Sciatic nerve (tissue), 2 donors: ENCODE measurements at regions not wholly inside any gene's neighbourhood (a gene's known extent, or its start where the extent isn't known, plus 50 kb on each side); places are given as distances from the start of the nearest gene placed in this dataset.

Source experiments
- ATAC-seq: fragments of 200-7000 bp; cut with Tn5 transposase; one replicate; pipeline ENCODE4 v1.9.1; 2020; ENCODE audit warnings: mild to moderate bottlenecking, moderate library complexity
- DNase-seq: peaks from one replicate; pipeline ENCODE4 v3.0.0-alpha.2; 2020; ENCODE audit warnings: low spot score
- intact Hi-C: fragments of 100-400 bp; cut with DNase I; formaldehyde crosslinking; loops from one replicate; pipeline ENCODE4 v1.14.2; 2022
- donor health status: DM: no; HTN: no; CAD: no.
- donor health status: DM: no; HTN: no; CAD: no.

DNA sequence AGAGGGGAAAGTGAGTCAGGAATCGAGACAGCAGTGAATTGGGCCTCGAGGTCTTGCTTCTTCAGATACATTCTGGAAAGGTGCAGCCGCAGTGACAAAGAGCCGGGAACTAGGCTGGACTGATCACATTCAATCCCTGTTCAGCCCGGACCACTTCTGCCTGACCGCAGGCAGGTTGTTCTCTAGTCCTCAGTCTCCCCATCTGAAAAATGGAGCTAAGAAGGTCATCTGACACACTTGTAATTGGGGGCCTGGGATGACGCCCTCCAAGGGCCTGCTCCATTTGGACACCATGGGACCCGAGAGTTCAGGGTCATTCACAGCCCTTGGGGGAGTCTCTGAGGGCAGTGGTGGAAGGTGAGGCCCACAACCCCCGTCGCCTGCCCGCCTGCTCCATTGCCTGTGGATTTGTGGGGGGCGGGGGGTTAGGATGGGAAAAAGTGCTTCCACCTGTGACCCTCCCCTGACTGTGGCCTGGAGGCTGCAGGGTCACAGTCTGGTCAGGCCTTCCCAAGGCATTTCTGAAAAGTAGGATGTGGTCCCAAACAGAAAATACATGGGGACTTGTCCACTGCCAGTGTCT, 87.9 kb upstream of the CSF3R start:
- ATAC-seq: no peak
- DNase-seq: no peak
- intact Hi-C loops: loop anchor here (10.0 kb wide), 1 partner anchor 864 kb away; no protein-coding TSS in a partner anchor

DNA sequence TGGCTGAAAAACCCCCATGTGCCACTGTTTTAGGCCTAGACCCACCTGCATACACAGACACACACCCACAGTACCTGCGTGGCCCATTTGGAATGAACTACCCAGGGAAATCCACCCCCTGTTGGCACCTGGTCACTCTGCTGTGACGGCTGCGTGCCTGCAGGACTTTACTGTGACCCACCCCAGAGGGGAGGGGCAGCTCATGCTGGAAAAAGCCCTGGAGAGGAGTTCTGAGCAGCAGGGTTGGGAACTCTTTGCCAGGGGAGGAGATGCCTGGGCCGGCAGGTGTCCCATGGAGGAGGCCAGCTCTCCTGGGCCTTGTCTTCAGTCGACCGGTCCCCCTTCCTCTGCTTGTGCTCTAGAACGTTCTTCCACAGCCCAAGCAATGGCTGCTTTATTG, 87.3 kb upstream of the CSF3R start:
- intact Hi-C loops: loop anchor here (10.0 kb wide), 1 partner anchor 865 kb away; no protein-coding TSS in a partner anchor
- DNase-seq: no peak
- ATAC-seq: no peak

DNA sequence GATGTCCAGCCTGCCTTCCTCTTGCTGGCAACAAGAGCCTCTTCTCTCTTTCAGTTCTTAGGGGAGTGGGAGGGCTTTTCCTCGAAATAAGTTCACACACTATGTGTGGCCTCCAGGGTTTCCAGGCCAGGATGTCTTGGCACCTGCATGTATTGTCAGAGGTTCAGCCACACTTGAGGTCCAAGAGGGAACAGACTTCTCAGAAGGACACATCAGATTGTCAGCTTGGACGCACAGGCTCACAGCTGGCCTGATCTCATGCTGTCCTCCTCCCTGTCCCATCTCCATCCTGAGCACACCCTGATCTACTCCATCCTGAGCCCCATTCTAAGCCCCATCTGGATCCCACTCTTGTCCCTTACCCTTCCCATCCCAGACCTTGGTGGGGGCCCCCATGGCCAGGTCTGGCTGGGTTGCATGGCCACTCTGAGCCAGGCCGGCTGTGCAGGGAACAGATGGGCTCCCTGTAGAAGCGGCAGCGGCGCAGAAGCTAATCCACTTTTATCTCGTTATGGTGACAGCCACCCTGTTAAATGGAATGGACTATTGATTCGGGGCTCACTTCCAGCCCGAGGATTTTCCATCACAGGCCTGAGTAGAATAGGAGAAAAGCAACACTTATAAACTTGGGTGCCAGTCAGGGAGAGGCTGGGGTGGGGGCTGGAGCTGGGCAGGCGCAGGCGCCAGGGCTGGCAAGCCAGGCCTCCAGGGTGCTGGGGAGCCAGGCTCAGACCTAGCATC, 85.1 kb upstream of the CSF3R start:
- intact Hi-C loops: no loop called here
- no peak for ATAC-seq
- DNase-seq: no peak

DNA sequence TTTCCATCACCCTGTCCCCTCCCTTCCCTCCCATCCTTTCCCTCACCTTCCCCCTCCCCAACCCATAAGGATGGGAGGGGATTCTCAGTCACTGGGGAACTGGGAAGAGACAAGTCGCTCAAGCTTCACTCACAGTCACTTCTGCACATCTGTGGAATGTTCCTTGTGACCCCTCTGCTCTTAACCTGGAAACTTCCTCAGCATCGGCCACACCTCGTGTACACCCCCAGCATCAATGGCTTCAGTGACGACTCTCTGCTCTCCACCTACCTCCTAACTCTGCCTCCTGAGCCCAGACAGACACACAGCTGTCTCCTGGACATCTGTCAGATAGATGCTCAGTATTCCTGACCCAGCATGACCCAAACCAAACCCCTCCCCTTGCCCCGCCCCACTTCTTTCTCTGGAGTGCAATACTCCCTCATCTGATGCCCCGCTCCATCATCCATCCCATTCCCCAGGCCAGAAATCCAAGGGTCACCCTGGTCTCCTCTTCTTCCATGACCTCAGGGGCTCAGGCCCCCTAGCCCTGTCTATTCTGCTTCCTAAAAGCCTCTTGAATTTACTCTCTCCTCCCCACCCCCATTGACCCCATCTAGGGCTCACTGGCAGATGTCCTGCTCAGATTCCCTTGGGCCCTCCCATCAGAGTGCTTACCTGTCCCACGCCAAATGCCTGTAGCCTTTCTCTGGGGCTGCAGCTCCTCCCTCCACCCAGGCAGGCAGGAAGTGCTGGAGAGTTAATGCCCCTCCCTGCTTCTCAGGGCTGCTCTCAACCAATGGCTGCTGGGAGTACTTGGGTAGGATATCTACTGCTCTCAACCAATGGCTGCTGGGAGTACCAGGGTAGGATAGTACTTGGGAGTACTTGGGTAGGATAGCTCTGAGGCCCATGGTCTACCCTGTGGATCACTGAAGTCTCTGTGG, 83.1 kb upstream of the CSF3R start:
- ATAC-seq: no peak
- intact Hi-C loops: no loop called here
- DNase-seq: peak; percentile 45

DNA sequence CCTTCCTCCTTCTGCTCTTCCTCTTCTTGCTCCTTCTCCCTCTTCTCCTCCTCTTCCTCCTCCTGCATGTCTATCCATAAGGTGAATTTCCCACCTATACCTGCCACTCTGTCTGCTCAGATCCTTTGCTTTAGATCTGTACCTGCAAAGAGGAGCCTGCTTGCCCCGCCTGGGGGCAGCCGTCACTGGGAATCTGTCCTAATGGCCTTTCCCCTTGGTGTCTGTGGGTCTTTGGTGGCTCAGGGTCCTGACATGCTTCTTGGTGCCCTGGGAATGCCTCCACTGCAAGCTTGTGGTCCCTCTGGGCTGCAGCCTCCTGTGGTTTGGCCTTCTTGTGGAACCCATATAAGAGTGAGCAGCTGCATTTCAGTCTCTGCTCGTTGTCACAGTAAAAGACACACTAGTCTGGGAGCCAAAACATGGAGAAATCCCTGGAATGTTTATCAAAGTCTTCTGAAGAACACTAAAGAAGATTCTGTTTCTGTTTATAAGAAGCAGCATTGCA, 79.5 kb upstream of the CSF3R start:
- ATAC-seq: no peak
- intact Hi-C loops: no loop called here
- DNase-seq: peak; percentile 13

DNA sequence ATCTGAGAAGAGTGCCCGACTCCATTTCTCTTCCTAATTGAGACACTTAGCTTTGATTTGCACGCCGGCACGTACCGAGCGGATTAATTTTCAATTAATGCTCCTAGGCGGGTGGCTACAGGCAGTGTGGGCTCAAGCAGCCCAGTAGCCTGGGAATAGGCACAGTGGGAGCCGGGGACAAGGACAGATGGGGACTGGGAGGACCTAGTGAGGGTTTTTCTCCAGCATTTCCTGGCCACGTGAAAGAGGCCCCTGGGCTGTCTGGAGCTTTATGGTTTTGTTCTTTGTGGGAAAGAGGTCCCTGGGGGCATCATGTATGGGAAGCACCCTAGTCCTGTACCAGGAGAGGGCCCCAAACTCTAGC, 78.6 kb upstream of the CSF3R start:
- intact Hi-C loops: no loop called here
- DNase-seq: peak; percentile 31
- no peak for ATAC-seq

DNA sequence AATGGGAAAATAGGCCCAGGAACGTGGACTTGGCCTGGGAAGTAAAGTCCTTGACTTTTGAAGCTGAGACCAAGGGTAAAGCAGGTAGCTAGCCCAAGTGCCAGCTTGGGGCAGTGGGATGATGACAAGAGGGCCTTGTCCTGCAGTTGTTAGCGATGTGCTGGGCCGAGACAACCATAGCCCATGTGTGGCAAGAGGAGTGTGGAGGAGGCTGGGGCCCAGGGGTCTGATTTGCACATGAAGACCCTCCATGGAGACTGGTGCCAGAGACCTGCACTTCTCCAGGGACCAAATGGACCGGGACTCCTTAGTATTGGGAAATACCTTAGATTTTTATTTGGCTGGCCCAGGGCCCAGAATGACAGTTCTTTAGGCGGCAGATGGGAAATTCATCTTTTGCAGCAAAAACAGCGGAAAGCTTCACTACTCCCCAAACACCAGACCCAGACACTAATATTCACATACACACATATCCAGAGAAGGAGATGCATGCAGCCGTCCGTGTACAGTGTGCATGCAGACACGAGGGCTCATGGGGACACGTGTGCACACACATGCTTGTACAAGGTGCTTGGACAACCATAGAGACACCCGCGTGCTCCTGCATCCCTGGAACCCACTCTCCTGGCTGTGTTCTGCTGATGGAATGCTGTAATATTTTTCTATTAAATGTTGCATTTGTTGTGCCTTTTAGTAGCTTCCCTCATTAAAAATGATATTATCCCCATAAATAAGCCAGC, 78.1 kb upstream of the CSF3R start:
- intact Hi-C loops: no loop called here
- ATAC-seq (no peak), DNase-seq (peak; percentile 23)

DNA sequence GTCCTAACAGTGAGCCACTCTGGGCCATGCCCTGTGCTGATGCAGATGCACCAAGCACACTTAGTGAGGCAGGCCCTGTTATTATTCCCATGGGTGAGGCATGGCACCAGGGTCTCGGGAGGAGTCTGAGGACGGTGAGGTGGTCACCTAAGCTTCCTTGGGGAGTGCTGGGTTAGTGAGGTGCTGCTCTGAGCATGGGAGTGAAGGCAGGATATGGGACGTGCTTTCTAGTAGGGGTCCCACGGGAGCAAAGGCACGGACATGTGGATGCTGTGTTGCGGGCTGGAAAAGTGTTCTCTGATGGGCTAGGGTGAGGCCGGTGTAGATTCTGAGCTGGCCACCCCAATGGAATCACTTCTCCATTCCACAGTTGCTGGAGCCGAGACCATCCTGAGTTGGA, 77.5 kb upstream of the CSF3R start:
- DNase-seq (peak; percentile 15), ATAC-seq (no peak)
- intact Hi-C loops: no loop called here

DNA sequence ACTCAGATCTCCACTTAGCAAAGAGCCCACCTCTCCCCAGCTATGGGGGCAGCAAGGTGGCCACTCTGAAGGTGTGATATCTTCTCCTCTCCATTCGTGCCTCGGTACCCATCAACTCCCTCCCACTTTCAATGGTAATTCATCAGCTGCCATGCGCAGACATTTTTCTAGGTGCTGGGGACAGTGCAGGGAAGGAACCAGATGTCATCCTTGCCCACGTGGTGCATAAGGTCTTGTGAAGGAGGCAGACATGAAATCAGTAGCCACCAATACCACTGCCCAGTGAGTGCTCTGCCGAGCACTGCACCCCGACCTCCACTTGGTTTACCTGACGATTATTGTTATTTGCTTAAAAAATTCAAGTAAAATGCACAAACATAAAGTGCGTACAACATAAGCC, 76.3 kb upstream of the CSF3R start:
- ATAC-seq: no peak
- intact Hi-C loops: no loop called here
- DNase-seq: peak; percentile 26

DNA sequence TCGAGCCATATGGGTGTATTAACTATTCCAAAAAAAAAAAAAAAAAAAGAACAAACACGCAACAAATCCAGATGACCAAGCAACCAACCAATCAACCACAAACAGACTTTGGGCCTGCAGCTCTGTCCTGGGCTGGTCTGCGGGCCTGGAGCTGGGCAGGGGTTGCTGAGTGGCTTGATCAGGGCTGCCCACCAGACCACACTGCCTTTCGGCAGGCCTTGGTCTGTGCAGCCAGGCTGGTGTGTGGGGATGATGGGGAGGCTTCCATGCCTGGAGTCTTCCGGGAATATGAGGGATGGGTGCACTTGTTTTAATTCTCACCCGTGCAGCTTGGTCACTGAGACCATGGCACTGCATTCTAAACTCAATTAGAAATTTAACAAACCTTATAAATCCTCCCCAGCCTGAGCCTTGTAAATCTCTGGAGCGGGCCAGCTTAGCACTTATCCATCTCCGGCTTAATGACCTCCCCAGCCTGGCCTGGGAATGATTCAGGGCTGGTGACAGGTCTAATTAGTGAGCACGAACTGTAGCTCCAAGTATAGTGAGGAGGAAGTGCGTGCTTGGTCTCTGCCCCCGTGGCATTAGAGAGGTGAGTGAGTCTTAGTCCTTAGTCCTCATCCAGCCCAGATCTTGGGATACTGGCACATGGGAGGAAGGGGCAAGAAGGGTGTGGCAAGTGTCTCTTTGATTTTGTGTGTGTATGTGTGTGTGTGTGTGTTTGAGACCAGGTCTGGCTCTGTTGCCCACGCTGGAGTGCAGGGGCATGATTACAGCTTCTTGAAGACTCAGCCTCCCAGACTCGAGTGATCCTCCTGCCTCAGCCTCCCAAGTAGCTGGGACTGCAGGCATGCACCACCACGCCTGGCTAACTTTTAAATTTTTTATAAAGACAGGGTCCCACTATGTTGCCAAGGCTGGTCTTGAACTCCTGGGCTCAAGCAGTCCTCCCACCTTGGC, 74.6 kb upstream of the CSF3R start:
- peak; percentile 42 for DNase-seq
- no peak for ATAC-seq
- intact Hi-C loops: no loop called here

DNA sequence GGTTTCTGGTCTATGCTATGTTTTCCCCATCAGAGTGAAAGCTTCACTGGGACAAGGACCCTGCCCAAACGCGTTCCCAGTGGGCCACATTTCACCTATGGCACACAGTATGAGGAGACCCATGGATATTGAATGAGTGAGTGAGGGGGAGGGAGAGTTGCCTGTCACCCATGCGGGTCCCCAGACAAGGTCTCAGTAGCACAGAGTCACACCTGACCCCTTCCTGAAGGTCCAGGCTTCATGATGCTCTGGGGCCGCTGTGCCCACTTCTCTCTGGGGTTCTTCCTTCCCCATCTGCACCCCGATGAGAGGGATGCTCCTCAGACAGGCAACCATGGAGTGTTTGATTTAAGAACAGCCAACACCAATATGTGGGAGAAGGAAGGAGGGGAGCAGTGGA, 72.3 kb upstream of the CSF3R start:
- no peak for ATAC-seq
- DNase-seq: no peak
- intact Hi-C loops: no loop called here

DNA sequence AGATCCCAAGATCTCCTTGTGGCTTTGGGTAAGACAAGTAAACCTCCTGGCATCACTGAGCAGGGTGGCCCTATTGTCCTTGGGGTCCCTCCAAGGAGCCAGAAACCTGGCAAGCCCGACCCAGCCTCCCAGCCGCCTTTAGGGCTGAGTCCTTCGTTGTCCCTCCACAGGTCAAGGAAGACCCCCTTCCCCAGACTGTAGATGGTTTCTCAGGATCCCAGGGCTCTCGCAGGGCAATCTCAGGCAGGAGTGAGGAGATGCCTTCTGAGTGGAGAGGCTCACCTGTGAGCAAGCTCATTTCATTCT, 71.6 kb upstream of the CSF3R start:
- no peak for DNase-seq
- no peak for ATAC-seq
- intact Hi-C loops: no loop called here

DNA sequence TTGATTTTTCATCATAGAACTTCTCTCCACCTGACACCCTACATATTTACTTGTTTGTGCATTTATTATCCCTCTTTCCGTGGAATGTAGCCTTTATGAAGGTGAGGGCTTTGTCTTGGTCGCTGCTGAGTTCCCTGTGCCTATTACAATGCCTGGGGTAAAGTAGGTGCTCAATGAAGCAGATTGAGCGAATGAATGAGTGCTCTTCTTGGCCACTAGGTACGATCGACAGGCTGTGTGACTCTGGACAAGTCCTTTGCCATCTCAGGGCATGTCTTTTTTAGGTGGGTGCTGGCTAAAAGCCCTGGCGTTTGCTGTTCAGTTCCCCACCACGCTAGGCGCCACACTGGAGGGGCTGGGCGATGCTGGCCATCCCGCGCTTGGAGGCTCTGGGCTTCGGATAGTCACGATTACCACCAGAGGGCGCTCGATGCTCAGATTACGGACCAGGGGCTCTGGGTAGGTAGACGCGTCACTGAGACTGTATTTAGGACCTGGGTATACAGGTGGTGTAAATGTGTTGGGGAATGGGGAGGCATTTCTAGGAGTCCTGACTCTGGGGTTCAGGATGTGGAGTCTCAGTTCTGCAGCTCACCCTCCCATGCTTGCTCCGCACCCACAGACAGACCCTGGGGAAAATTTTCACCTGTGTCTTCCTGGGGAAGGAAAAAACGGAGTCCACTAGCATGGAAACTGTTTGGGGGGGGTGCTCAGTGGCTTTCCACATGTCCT, 71.0 kb upstream of the CSF3R start:
- ATAC-seq (peak; percentile 49), DNase-seq (peak; percentile 78)
- intact Hi-C loops: no loop called here

DNA sequence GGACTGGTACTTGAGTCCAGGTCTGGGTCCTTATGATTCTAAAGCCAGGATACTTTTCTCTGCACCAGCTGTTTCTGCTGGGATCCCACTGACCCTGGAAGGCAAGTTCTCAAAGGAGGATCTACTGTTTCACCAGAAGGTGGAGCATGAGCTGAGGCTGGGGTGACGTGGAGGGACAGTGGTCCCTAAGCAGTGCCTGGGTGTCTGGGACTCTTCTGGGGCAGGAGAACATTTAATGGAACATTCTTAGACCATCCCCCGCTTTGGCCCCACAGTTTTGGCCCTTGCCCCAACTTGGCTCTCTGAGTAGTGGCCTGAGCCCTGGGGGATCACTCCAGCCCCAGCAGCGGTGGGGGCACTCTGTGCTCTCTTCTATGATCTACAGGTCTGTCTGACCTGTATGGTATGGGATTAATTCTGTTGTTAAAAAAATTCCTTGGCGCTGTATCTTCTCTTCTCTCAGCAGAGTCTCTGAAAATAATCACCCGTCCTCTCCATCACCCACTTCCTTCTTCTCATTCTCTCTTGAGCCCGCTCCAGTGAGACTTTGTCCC, 60.3 kb upstream of the CSF3R start:
- intact Hi-C loops: no loop called here
- DNase-seq (no peak), ATAC-seq (no peak)

DNA sequence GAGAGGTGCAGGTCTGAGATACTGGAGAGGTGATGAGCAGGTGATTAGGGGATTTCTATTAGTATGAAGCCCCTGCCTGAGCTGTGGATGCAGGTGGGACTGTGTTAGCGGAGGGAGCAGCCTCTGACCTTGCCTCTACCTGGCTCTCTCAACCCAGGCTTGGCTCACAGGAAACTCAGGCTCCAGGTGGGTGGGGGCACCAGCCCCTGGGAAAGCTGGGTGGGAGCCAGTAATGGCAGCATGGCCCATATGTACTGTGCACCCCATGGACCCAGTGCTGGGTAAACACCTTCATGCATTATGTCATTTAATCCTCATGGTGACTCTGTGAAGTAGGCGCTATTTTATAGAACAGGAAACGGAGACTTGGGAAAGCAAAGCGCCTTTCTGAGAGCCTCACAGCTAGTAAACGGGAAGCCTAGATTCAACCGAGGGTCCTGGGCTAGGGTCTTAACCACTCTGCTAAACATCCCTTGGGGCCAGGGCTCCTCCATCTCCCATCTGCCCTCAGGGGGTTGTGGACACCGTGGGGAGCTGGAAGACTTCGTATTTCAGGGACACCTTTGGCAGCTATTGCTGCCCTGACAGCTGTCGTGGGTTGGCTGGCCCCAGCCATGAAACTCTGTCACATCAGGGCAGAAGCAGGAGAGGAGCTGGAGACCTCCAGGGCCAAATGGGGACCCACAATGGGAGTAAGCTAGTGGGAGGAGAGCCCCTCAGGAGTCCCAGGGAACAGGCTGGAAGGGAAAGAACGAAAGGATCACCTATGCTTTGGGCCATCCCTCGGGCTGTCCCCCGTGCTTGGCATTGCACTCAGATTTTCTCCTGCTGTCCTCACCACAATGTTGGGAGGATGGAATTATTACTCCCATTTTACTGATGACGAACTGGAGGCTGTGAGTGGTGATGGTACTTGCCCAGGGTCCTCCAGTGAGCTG, 59.6 kb upstream of the CSF3R start:
- DNase-seq (no peak), ATAC-seq (no peak)
- intact Hi-C loops: no loop called here

DNA sequence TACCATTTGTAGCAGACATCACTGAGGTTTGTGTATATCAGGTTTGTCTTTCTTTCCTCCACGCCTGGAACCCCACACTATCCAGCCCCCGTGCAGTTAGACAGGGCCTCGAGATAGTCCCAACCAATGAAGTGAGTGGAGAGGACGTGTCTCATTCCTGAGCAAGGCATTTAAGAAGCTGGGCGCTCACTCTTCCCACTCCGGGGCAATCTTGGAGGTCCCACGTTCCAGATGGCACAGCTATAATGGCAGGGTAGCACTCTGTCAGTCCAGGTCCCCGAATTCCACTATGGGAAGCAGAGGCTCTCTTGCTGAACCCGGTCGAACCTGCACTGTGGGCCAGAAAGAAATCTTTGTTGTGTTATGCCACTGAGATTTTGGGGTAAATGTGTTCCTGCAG, 57.3 kb upstream of the CSF3R start:
- intact Hi-C loops: no loop called here
- no peak for ATAC-seq
- no peak for DNase-seq
